SK-N-MC (cell line): ENCODE measurements at regions not wholly inside any gene's neighbourhood (a gene's known extent, or its start where the extent isn't known, plus 50 kb on each side); places are given as distances from the start of the nearest gene placed in this dataset.

Experiments used
- EZH2 ChIP-seq: fragments of 200-600 bp; sonication (generic); IDR thresholded peaks from one replicate; pipeline ENCODE4 v1.6.1; 2017; ENCODE audit warnings: antibody characterized with exemption
- POLR2AphosphoS5 ChIP-seq: IDR thresholded peaks from 2 replicates; pipeline ENCODE4 v1.6.1; 2012; ENCODE audit warnings: mild to moderate bottlenecking, low read depth, low read length, borderline replicate concordance

DNA sequence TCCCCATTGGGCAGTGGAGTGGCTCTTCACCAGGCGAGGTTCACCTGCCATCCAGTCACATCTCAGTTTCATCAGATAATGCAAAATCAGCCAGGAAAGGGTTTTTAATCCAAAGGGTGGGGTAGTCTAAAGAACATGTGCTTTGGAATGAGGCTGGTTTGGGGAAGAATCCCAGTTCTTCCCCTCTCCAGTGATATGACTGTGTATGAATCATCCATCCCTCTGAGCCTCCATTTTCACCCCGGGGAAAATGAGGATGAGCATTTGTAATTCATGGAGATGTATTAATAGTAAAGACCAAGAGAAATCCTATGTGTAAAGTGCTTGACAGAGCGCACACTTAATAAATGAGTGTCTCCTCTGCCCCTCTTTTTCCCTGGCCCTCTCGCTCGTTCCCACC, 215.1 kb upstream of the FGGY start:
- TF ChIP-seq POLR2AphosphoS5 (no peak), EZH2 (no peak)
